SK-N-SH (cell line): ENCODE measurements at regions not wholly inside any gene's neighbourhood (a gene's known extent, or its start where the extent isn't known, plus 50 kb on each side); places are given as distances from the start of the nearest gene placed in this dataset.

Experiments
- CTCF ChIA-PET: fragments of 300-600, 350-600 bp; formaldehyde crosslinking; extraction: SDS; loops from one replicate; lab custom pipeline; 2021; lab: Yijun Ruan, JAX
- POLR2A ChIA-PET: fragments of 350-600 bp; sonication (Branson Sonifier 250); formaldehyde crosslinking; extraction: SDS; loops from one replicate; lab custom pipeline; 2020; ENCODE audit warnings: antibody characterized with exemption, inconsistent platforms; lab: Yijun Ruan, JAX
- DNase-seq: peaks from one replicate; pipeline ENCODE4 v3.0.0; 2012
- H2AFZ ChIP-seq: fragments of 200-600 bp; sonication (generic); 2 replicates; pipeline ENCODE4 v1.8.1; 2016; ENCODE audit warnings: antibody characterized with exemption, mild to moderate bottlenecking, low read depth
- H3F3A ChIP-seq: fragments of 200-600 bp; sonication (generic); replicated peaks from 2 replicates; pipeline ENCODE3; 2016; ENCODE audit warnings: antibody characterized with exemption, mild to moderate bottlenecking; ENCODE audit not compliant: insufficient read depth
- H3K27ac ChIP-seq, 2 experiments: fragments of 200-500 bp in 1 of 2; fragments of 200-600 bp in 1 of 2; sonication (Bioruptor generic) in 1 of 2; sonication (generic), shearing (Covaris generic) in 1 of 2; 2 replicates each; pipeline versions ENCODE4 v1.5.1 to v1.6.1; 2014 to 2016; ENCODE audit warnings: low read depth in 2 of 2, inconsistent platforms in 1 of 2, low read length in 1 of 2, mild to moderate bottlenecking in 1 of 2, mixed read lengths in 1 of 2
- H3K27me3 ChIP-seq: fragments of 200-600 bp; sonication (generic), shearing (Covaris generic); 2 replicates; pipeline ENCODE4 v1.6.1; 2016; ENCODE audit warnings: mixed run types; ENCODE audit not compliant: insufficient read depth
- H3K36me3 ChIP-seq, 2 experiments: fragments of 200-500 bp in 1 of 2; fragments of 200-600 bp in 1 of 2; sonication (Bioruptor generic) in 1 of 2; sonication (generic) in 1 of 2; replicated peaks in 1 of 2; 2 replicates each; pipeline versions ENCODE3 to v1.5.1; 2014 to 2016; ENCODE audit warnings: low read length in 1 of 2, mild to moderate bottlenecking in 1 of 2; ENCODE audit not compliant: insufficient read depth in 2 of 2, control insufficient read depth in 1 of 2
- H3K4me1 ChIP-seq, 2 experiments: fragments of 200-500 bp in 1 of 2; fragments of 200-600 bp in 1 of 2; sonication (Bioruptor generic) in 1 of 2; sonication (generic), shearing (Covaris generic) in 1 of 2; 2 replicates each; pipeline versions ENCODE4 v1.5.1 to v1.6.1; 2014 to 2016; ENCODE audit warnings: low read depth in 1 of 2, low read length in 1 of 2, mixed run types in 1 of 2; ENCODE audit not compliant: insufficient read depth in 2 of 2, control insufficient read depth in 1 of 2
- H3K4me2 ChIP-seq: fragments of 200-600 bp; sonication (generic), shearing (Covaris generic); 2 replicates; pipeline ENCODE4 v1.6.1; 2017; ENCODE audit warnings: mixed run types
- H3K4me3 ChIP-seq, 2 experiments: fragments of 200-500 bp in 1 of 2; fragments of 200-600 bp in 1 of 2; sonication (Bioruptor generic) in 1 of 2; sonication (generic), shearing (Covaris generic) in 1 of 2; 2 replicates each; pipeline versions ENCODE4 v1.5.1 to v1.8.1; 2014 to 2016; ENCODE audit warnings: low read depth in 2 of 2, inconsistent platforms in 1 of 2, low read length in 1 of 2, mild to moderate bottlenecking in 1 of 2, mixed read lengths in 1 of 2, moderate library complexity in 1 of 2
- H3K79me2 ChIP-seq: fragments of 200-600 bp; sonication (generic); 2 replicates; pipeline ENCODE4 v1.8.1; 2017; ENCODE audit warnings: mild to moderate bottlenecking; ENCODE audit not compliant: insufficient read depth
- H3K9ac ChIP-seq: fragments of 200-600 bp; sonication (generic); 2 replicates; pipeline ENCODE4 v1.6.1; 2017; ENCODE audit warnings: mixed run types
- H3K9me2 ChIP-seq: fragments of 200-600 bp; sonication (generic); 2 replicates; pipeline ENCODE4 v1.6.1; 2017; ENCODE audit warnings: mixed run types
- H3K9me3 ChIP-seq: fragments of 200-600 bp; sonication (generic); 2 replicates; pipeline ENCODE4 v1.6.1; 2017; ENCODE audit warnings: mixed run types, mild to moderate bottlenecking, moderate library complexity
- H4K20me1 ChIP-seq: fragments of 200-600 bp; sonication (generic); 2 replicates; pipeline ENCODE4 v1.6.1; 2017; ENCODE audit warnings: mild to moderate bottlenecking, mixed run types; ENCODE audit not compliant: insufficient read depth
- ELF1 ChIP-seq: IDR thresholded peaks from 2 replicates; pipeline ENCODE4 v1.4.0; 2012
- EZH2phosphoT487 ChIP-seq: fragments of 200-600 bp; sonication (generic); IDR thresholded peaks from 2 replicates; pipeline ENCODE4 v1.6.1; 2017; ENCODE audit warnings: low read depth, mixed run types, mild to moderate bottlenecking, antibody characterized with exemption, moderate library complexity, borderline replicate concordance
- FOSL2 ChIP-seq: IDR thresholded peaks from 2 replicates; pipeline ENCODE4 v1.4.0; 2012; ENCODE audit warnings: low read depth, mild to moderate bottlenecking, moderate library complexity, borderline replicate concordance
- JUND ChIP-seq: IDR thresholded peaks from 2 replicates; pipeline ENCODE4 v1.4.0; 2012
- MAX ChIP-seq: IDR thresholded peaks from 2 replicates; pipeline ENCODE4 v1.4.0; 2012; ENCODE audit warnings: low read depth
- MEF2A ChIP-seq: IDR thresholded peaks from 2 replicates; pipeline ENCODE4 v1.4.0; 2012; ENCODE audit warnings: low read depth, borderline replicate concordance
- PBX3 ChIP-seq: IDR thresholded peaks from 2 replicates; pipeline ENCODE4; 2012
- RAD21 ChIP-seq: IDR thresholded peaks from 2 replicates; pipeline ENCODE4 v1.6.1; 2012; ENCODE audit warnings: mild to moderate bottlenecking, low read length
- RCOR1 ChIP-seq: fragments of 150-350 bp; IDR thresholded peaks from 2 replicates; pipeline ENCODE4 v1.6.1; 2017; ENCODE audit warnings: antibody characterized with exemption, low read length
- REST ChIP-seq: IDR thresholded peaks from 2 replicates; pipeline ENCODE4 v1.6.1; 2012; ENCODE audit warnings: mild to moderate bottlenecking, low read depth, low read length, moderate library complexity
- TCF12 ChIP-seq: IDR thresholded peaks from 2 replicates; pipeline ENCODE4 v1.4.0; 2012
- ZBTB33 ChIP-seq: IDR thresholded peaks from 2 replicates; pipeline ENCODE4 v1.4.0; 2012; ENCODE audit warnings: low read depth, borderline replicate concordance
- WGBS: methylation state at CpG from one replicate; pipeline ENCODE4 v1.1.6; 2017; ENCODE audit warnings: low lambda C conversion rate; 5-methylcytosine and 5-hydroxymethylcytosine counted together
- TF ChIP-seq, protein P1 (sequence below): fragments of 200-600 bp; sonication (generic); IDR thresholded peaks from 2 replicates; pipeline ENCODE4 v1.6.1; 2017; ENCODE audit warnings: antibody characterized with exemption, mild to moderate bottlenecking, moderate library complexity

DNA sequence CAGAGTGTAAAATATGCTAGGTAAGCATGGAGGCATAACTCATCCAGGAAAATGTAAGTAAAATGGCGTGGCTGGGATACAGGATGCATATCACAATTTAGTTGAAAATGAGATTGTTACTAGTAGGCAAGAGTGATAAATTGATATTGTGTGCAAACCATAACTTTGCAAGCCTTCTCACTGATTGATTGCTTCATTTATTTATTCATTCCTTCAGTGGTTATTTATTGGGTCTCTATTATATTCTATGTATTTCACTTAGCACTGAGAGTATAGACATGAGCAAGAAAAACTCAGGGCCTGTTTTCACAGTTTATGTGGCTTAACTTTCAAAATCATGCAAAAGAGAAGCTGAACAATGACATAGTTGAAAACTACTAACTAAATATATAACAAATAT lies 241.0 kb upstream of the EYS start:
- Histone ChIP-seq H2AFZ (no peak overlapping the region), H3K4me3 (no peak overlapping the region), H3K27me3 (no peaks in the 10 kb centered on the region), H3K4me1 (no peaks in the 10 kb centered on the region), H3K9me3 (no peaks in the 10 kb centered on the region), H3K9ac (no peak overlapping the region), H3K27ac (no peak overlapping the region)
- CTCF ChIA-PET = interaction anchor here (1.2 kb wide), 1 partner anchor 17 kb away, joined by 4 read pairs; no protein-coding TSS in a partner anchor
- POLR2A ChIA-PET = no interaction called here
- 52% methylated on average over 1 of the region's 1 CpG for WGBS
- TF ChIP-seq EZH2phosphoT487 (no peak), ELF1 (no peak), RAD21 (no peak), RCOR1 (no peak)
- TF ChIP-seq, all 33 proteins: peak for 0
- no peaks in the 10 kb centered on the region for H3F3A ChIP-seq
- no peaks in the 10 kb centered on the region for H3K36me3 ChIP-seq
- DNase-seq = no peak
- no peak overlapping the region for H3K4me2 ChIP-seq
- H3K79me2 ChIP-seq = no peaks in the 10 kb centered on the region
- no peaks in the 10 kb centered on the region for H4K20me1 ChIP-seq
- no peaks in the 10 kb centered on the region for H3K9me2 ChIP-seq

GRCh38 chr6:65943548-65943947 lies 236.5 kb upstream of the EYS start:
- H3K4me1 ChIP-seq = no peaks in the 10 kb centered on the region
- 33% methylated on average over 3 of the region's 3 CpGs for WGBS
- H3K27ac ChIP-seq = no peak overlapping the region
- H3K4me3 ChIP-seq = no peak overlapping the region
- H3K9me2 ChIP-seq = no peaks in the 10 kb centered on the region
- H2AFZ ChIP-seq = no peak overlapping the region
- DNase-seq = no peak
- no peaks in the 10 kb centered on the region for H3F3A ChIP-seq
- no peak overlapping the region for H3K9ac ChIP-seq
- no peak overlapping the region for H3K4me2 ChIP-seq
- H3K9me3 ChIP-seq = no peaks in the 10 kb centered on the region
- ChIA-PET POLR2A (no interaction called here), CTCF (no interaction called here)
- H3K27me3 ChIP-seq = no peaks in the 10 kb centered on the region
- H3K79me2 ChIP-seq = no peaks in the 10 kb centered on the region
- TF ChIP-seq JUND (no peak), TCF12 (no peak), MAX (no peak), REST (no peak)
- TF ChIP-seq, all 33 proteins: peak for 0
- Histone ChIP-seq H3K36me3 (no peaks in the 10 kb centered on the region), H4K20me1 (no peaks in the 10 kb centered on the region)

GRCh38 chr6:65943051-65943450 lies 236.0 kb upstream of the EYS start:
- Histone ChIP-seq H3K9me3 (no peaks in the 10 kb centered on the region), H2AFZ (no peak overlapping the region), H3K79me2 (no peaks in the 10 kb centered on the region), H3K27ac (no peak overlapping the region), H3K4me2 (no peak overlapping the region), H3K9ac (no peak overlapping the region), H3K27me3 (no peaks in the 10 kb centered on the region), H3K36me3 (no peaks in the 10 kb centered on the region), H3K4me1 (no peaks in the 10 kb centered on the region), H3F3A (no peaks in the 10 kb centered on the region), H3K9me2 (no peaks in the 10 kb centered on the region), H3K4me3 (no peak overlapping the region), H4K20me1 (no peaks in the 10 kb centered on the region)
- ChIA-PET POLR2A (no interaction called here), CTCF (no interaction called here)
- DNase-seq = no peak
- WGBS = 50% methylated on average over 3 of the region's 3 CpGs
- no peak for TF ChIP-seq ZBTB33
- TF ChIP-seq MEF2A = no peak
- no peak for TF ChIP-seq TCF12
- TF ChIP-seq, protein P1, sequence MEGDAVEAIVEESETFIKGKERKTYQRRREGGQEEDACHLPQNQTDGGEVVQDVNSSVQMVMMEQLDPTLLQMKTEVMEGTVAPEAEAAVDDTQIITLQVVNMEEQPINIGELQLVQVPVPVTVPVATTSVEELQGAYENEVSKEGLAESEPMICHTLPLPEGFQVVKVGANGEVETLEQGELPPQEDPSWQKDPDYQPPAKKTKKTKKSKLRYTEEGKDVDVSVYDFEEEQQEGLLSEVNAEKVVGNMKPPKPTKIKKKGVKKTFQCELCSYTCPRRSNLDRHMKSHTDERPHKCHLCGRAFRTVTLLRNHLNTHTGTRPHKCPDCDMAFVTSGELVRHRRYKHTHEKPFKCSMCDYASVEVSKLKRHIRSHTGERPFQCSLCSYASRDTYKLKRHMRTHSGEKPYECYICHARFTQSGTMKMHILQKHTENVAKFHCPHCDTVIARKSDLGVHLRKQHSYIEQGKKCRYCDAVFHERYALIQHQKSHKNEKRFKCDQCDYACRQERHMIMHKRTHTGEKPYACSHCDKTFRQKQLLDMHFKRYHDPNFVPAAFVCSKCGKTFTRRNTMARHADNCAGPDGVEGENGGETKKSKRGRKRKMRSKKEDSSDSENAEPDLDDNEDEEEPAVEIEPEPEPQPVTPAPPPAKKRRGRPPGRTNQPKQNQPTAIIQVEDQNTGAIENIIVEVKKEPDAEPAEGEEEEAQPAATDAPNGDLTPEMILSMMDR = no peak
- TF ChIP-seq FOSL2 = no peak
- no peak for TF ChIP-seq PBX3
